Immature natural killer cell (primary cell): ENCODE measurements at regions not wholly inside any gene's neighbourhood (a gene's known extent, or its start where the extent isn't known, plus 50 kb on each side); places are given as distances from the start of the nearest gene placed in this dataset.

Experiments
- DNase-seq, 3 donors: peaks; one replicate each; pipeline ENCODE4 v3.0.0; 2022; ENCODE audit warnings: mixed read lengths in 1 of 3
- H3K27ac Mint-ChIP-seq, 6 donors: one replicate each; pipeline ENCODE4 v1.8.0; 2020; ENCODE audit warnings: mixed read lengths in 6 of 6, mild to moderate bottlenecking in 5 of 6, inconsistent platforms in 4 of 6, moderate library complexity in 3 of 6
- H3K27me3 Mint-ChIP-seq, 3 donors: one replicate each; pipeline ENCODE4 v1.8.0; 2020 to 2021; ENCODE audit warnings: low read depth in 3 of 3, mild to moderate bottlenecking in 3 of 3, mixed read lengths in 3 of 3, moderate library complexity in 3 of 3, inconsistent platforms in 1 of 3
- H3K36me3 Mint-ChIP-seq, 3 donors: one replicate each; pipeline ENCODE4 v1.8.0; 2020; ENCODE audit warnings: mixed read lengths in 3 of 3, inconsistent platforms in 2 of 3, mild to moderate bottlenecking in 2 of 3
- H3K4me1 Mint-ChIP-seq, 2 donors: one replicate each; pipeline ENCODE4 v1.8.0; 2020; ENCODE audit warnings: inconsistent platforms in 2 of 2, mild to moderate bottlenecking in 2 of 2, mixed read lengths in 2 of 2, moderate library complexity in 1 of 2
- H3K4me3 Mint-ChIP-seq, 5 donors: one replicate each; pipeline ENCODE4 v1.8.0; 2020; ENCODE audit warnings: mild to moderate bottlenecking in 5 of 5, mixed read lengths in 5 of 5, inconsistent platforms in 3 of 5, moderate library complexity in 3 of 5
- H3K9me3 Mint-ChIP-seq, 6 donors: one replicate each; pipeline ENCODE4 v1.8.0; 2020; ENCODE audit warnings: mild to moderate bottlenecking in 6 of 6, mixed read lengths in 6 of 6, inconsistent platforms in 4 of 6, moderate library complexity in 3 of 6

DNA sequence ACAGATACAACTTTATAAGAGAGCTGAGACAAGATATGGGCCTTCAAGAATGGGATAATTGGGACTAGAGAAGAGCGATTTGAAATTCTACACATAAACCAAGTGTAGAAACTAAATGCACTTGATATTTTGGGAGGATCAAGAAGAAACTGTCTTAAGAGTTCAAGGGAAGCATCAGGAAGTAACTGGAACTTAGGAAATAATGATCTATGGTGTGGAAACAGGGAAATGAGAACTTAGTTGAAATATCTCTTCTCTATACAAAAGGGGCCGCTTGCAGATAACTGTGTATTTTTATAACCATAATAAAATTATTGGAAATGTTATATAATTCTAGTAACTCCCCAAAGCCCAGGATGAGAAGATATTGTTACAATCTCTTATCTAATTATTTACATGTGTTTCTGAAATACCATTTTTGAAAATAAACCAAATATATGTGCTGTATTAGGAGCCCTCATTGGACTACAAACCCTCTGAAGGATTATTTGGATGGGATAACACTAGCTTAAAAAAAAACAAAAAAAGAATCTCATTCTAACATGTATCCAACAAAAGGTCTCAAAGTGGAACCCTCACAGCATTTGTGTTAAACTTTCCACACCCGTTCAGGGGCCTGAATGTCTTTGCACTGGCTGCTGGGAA lies 84.7 kb upstream of the FLRT2 start:
- Mint-ChIP-seq H3K36me3 (no peaks in the 10 kb centered on the region), H3K9me3 (peaks cover 0 to 3% (median 0%) of the 10 kb centered on the region in 6 donors), H3K4me3 (no peak overlapping the region), H3K4me1 (peaks cover 5 to 7% of the 10 kb centered on the region in 2 donors), H3K27me3 (peaks cover 0 to 6% (median 0%) of the 10 kb centered on the region in 3 donors), H3K27ac (no peak overlapping the region)
- no peak for DNase-seq

DNA sequence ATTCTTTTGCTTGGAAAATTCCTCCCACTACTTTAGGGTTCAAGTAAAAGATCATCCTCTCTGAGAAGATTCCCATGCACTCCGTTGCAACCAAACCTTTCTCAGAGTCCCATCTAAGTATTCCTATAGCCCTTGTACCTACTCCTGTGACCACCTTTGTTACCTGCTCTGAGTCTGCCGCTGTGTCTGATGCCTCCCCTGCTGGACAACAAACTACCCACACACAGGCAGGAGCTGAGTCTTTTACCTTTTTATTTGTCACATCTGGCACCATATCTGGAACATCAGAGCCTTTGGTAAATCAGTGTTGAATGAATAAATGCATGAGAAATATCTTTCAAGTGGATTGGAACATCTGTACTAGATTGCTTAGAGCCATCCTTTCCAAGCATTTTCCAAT lies 82.1 kb upstream of the FLRT2 start:
- Mint-ChIP-seq H3K36me3 (no peaks in the 10 kb centered on the region), H3K9me3 (peaks cover 0 to 2% (median 0%) of the 10 kb centered on the region in 6 donors), H3K4me3 (no peak overlapping the region), H3K4me1 (peaks cover 0 to 4% of the 10 kb centered on the region in 2 donors), H3K27ac (no peak overlapping the region), H3K27me3 (peaks cover 0 to 6% (median 1%) of the 10 kb centered on the region in 3 donors)
- DNase-seq: no peak

DNA sequence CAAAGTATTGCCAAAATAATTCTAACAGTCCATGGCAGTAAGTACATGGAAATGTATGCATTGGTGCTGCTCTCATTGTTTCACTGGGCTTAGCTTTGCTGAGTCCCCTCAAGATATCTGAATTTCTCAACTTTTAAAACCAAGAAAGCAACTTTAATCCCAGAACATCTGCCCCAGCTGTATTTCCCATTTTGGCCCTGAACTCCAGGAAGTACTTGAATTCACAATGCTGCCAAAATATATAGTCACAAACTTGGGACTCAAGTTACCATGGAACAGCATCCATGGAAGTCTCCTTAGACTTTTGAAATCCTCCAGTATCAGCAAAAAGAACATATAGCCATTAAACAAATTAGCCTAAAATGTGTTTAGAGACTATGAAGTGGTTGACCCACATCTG lies 78.5 kb upstream of the FLRT2 start:
- Mint-ChIP-seq H3K4me3 (no peak overlapping the region), H3K27me3 (peaks cover 0 to 6% (median 4%) of the 10 kb centered on the region in 3 donors), H3K9me3 (peaks cover 0 to 2% (median 0%) of the 10 kb centered on the region in 6 donors), H3K36me3 (no peaks in the 10 kb centered on the region), H3K27ac (no peak overlapping the region), H3K4me1 (no peaks in the 10 kb centered on the region)
- no peak for DNase-seq

DNA sequence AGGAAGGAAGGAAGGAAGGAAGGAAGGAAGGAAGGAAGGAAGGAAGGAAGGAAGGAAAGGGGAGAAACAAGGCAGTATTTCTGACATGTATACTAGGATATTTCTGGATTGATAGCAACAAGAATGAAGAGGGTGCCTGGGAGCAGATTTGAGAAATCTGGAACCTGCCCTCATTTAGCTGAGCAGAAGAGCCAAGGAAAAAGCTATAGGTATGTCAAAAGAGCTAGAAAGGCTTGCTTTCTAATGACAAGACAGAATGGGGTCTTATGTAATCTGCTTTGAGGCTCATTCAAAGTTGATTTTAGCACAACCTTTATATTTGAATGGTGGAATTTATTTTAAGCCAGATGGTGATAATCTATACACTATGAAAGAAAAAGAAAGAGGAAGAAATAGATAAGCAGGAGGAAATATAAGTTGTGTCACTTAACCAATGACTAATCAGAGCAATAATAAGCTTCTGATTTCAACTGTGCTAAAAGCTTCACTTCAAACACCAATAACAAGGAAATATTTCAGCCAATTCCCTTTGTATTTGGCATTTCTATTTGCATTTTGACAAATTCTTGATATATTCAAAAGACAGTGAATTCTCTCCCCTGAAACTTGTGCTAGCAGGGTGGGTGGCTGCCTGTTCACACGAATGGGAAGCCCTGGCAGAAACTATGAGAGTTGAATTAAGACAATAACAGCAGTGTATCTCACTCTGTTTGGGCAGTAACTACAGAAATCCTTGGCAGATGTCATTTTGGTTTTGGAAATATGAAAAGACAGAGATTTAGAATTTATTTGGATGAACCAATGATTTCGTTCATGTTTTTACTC lies 76.3 kb upstream of the FLRT2 start:
- H3K27ac Mint-ChIP-seq: no peak overlapping the region
- no peaks in the 10 kb centered on the region for H3K4me1 Mint-ChIP-seq
- no peaks in the 10 kb centered on the region for H3K36me3 Mint-ChIP-seq
- no peak for DNase-seq
- H3K27me3 Mint-ChIP-seq: peaks cover 0 to 4% (median 0%) of the 10 kb centered on the region in 3 donors
- H3K4me3 Mint-ChIP-seq: no peak overlapping the region
- H3K9me3 Mint-ChIP-seq: peaks cover 0 to 2% (median 0%) of the 10 kb centered on the region in 6 donors

DNA sequence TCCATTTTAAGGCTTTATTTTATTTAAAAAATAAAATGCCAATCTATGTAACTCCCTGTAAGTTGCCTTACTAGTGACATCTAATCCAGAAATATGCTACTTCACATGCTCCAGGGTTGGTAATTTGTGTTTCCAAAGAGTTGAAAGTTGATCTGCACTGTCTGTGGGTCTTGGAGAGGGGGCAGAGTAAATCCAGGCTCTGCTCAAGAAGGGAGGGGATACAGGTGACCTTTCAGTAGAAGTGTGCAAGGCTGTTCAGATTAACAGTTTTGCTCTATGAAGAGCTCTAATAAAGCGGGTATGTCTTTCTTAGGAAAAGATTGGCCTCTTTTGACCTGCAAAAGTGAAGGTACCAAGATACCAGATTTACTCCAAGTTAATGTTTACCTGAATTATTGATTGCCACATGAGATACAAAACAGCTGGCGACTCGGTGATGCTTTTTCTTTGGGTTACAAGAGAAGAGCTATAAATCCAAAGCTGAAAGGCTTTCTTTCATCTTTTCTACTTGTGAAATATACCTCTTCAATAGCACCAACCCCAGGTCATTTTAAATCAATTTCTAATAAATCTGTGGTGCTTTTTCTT lies 75.6 kb upstream of the FLRT2 start:
- Mint-ChIP-seq H3K4me1 (peaks cover 0 to 4% of the 10 kb centered on the region in 2 donors), H3K27ac (no peak overlapping the region), H3K4me3 (no peak overlapping the region), H3K9me3 (peaks cover 0 to 2% (median 0%) of the 10 kb centered on the region in 6 donors), H3K27me3 (peaks cover 0 to 4% (median 0%) of the 10 kb centered on the region in 3 donors), H3K36me3 (no peaks in the 10 kb centered on the region)
- DNase-seq: no peak

DNA sequence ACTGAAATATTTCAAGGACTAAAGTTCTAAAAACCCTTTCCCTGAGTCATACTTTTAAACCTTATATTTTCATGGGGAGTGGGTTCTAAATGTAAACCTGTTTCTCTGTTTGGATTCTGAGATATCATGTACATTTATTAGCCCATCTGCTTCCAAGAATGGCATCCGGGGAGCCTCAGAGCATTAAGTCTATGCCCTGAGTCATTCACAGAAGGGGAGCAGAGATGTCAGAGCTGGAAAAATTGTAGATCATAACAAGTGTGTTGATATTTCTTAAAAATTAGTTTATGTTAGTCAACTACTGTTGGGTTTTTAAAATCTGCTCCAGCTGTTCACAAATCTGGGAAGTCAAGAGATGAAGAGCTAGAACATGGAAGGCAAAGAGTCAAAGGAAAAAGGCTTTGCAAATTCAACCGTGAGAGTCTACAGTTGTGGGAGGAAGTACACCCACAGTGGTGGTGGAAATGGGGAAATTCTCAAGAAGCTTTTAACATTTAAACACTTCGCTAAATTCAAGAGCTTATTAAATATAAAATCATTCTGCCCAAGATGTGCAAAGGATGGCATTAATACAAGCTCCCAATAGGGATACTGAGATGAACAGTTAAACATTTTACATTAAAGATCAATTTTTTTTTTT lies 70.5 kb upstream of the FLRT2 start:
- H3K4me1 Mint-ChIP-seq: peaks cover 6 to 16% of the 10 kb centered on the region in 2 donors
- H3K4me3 Mint-ChIP-seq: peak overlapping the region in 2 of 5 donors; percentile 1 to 18
- no peaks in the 10 kb centered on the region for H3K36me3 Mint-ChIP-seq
- DNase-seq: no peak
- no peak overlapping the region for H3K27ac Mint-ChIP-seq
- peaks cover 0 to 2% (median 0%) of the 10 kb centered on the region in 6 donors for H3K9me3 Mint-ChIP-seq
- peaks cover 0 to 5% (median 2%) of the 10 kb centered on the region in 3 donors for H3K27me3 Mint-ChIP-seq

DNA sequence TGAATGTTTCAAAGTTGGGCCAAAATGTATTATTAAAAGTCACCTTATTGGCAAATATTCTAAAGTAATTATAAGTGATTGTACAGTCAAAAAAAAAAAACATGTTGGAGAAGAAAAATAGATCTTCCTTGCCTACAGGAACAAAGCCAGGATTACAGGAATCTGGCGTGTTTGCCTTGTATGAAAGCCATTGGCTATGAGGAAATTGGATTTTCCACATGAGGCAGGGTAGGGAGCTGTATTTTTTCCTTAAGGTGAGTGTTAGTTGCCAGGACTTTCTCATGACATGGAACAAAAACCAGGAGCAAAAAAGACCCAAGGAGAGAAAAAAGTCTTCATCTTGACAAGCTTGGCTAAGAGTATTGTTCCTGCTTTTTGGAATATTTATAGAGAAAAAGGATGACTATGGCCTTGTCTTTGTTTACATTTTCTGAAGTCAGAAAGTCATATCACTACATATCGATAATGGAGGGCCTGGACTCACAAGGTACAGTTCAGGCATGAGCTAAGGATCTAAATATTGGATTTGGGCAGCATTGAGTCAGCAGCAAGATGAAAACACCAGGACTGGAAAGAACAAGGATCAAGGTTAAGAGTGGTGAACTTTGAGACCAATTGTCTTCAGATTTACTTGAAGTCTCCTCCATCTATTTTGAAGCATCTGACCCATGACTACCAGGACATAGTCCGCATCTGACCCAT lies 68.4 kb upstream of the FLRT2 start:
- peaks cover 0 to 5% (median 0%) of the 10 kb centered on the region in 6 donors for H3K9me3 Mint-ChIP-seq
- H3K27me3 Mint-ChIP-seq: peaks cover 2 to 5% (median 5%) of the 10 kb centered on the region in 3 donors
- H3K36me3 Mint-ChIP-seq: no peaks in the 10 kb centered on the region
- peaks cover 6 to 16% of the 10 kb centered on the region in 2 donors for H3K4me1 Mint-ChIP-seq
- DNase-seq: no peak
- no peak overlapping the region for H3K27ac Mint-ChIP-seq
- no peak overlapping the region for H3K4me3 Mint-ChIP-seq

DNA sequence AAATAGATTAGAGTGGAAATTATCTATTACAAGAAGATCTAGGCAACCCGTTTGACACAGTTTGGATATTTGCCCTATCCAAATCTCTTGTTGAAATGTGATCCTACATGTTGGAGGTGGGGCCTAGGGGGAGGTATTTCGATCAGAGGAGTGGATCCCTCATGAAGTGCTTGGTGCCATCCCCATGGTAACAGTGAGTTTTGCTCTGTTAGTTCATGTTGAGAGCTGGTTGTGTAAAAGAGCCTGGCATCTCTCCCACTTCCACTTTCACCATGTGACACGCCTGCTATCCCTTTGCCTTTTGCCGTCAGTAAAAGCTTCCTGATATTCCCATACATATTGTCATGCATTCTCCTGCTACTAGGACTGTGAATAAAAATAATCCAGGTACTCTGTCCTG lies 66.4 kb upstream of the FLRT2 start:
- Mint-ChIP-seq H3K36me3 (no peaks in the 10 kb centered on the region), H3K4me3 (no peak overlapping the region), H3K4me1 (peaks cover 6 to 16% of the 10 kb centered on the region in 2 donors), H3K9me3 (peaks cover 0 to 5% (median 0%) of the 10 kb centered on the region in 6 donors), H3K27me3 (peaks cover 2 to 7% (median 5%) of the 10 kb centered on the region in 3 donors), H3K27ac (no peak overlapping the region)
- DNase-seq: no peak

DNA sequence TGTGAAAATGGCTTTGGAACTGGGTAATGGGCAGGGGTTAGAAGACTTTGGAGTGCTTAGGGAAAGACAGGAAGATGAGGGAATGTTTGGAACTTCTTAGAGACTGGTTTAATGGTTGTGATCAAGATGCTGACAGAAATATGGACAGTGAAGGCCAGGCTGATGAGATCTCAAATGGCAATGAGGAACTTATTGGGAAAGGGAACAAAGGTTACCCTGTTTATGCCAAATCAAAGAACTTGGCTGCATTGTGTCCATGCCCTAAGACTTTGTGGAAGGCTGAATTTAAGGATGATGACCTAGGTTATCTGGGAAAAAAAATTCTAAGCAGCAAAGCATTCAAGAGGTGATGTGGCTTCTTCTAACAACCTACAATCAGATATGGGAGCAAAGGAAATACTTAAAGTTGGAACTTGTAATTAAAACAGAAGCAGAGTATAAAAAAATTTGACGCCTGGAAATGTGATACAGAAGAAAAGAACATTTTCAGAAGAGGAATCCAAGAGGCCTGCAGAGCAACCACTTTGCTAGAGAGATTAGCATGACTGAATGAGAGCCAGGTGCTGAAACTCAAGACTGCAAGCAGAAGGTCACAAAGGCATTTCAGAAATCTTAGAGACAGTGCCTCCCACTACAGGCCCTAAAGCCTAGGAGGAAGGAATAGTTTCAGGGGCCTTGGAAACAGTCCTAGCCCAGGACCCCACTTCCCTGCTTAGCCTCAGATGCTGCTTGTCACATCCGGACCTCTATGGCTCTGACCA lies 65.6 kb upstream of the FLRT2 start:
- H3K9me3 Mint-ChIP-seq: peaks cover 0 to 5% (median 0%) of the 10 kb centered on the region in 6 donors
- peaks cover 6 to 11% of the 10 kb centered on the region in 2 donors for H3K4me1 Mint-ChIP-seq
- H3K27ac Mint-ChIP-seq: no peak overlapping the region
- peaks cover 2 to 7% (median 5%) of the 10 kb centered on the region in 3 donors for H3K27me3 Mint-ChIP-seq
- no peaks in the 10 kb centered on the region for H3K36me3 Mint-ChIP-seq
- no peak for DNase-seq
- no peak overlapping the region for H3K4me3 Mint-ChIP-seq

DNA sequence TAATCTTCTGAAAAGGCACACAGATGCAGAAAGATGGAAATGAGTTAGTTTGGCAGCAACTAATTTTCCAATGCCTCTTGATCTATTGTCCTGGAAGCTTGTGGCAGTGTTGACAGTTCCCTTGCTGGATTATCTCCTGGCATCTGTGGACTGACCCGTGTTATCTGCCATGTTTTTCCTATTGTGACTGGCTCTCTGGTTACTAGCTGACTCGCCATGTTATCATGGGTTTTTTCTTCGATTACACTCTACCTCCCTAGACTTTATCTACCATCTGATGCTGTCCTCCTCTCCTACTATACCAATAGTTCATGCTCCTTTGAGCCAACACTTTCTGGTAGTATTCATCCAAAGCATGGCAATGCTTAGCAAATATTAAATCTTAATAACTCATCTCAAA lies 63.3 kb upstream of the FLRT2 start:
- no peak overlapping the region for H3K27ac Mint-ChIP-seq
- no peaks in the 10 kb centered on the region for H3K4me1 Mint-ChIP-seq
- no peak overlapping the region for H3K4me3 Mint-ChIP-seq
- peaks cover 0 to 5% (median 0%) of the 10 kb centered on the region in 6 donors for H3K9me3 Mint-ChIP-seq
- H3K27me3 Mint-ChIP-seq: peaks cover under 1 to 7% (median 5%) of the 10 kb centered on the region in 3 donors
- DNase-seq: no peak
- no peaks in the 10 kb centered on the region for H3K36me3 Mint-ChIP-seq

DNA sequence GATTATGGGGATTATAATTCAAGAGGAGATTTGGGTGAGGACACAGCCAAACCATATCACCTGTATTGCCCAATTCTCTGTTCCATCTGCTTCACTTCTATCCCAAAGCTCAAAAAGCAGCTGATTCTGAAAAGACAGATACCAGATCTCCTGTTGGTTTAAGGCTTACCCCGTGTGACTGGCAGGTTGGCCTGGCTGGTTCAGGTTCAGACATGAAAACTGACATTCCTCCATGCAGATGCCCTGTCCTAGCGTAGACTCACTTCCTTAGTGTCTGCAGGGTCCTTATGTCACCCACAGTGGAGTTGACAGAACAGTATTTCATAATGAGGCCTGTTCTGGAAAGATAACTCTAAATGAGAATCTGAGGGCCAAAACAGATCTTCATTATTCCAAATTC lies 61.1 kb upstream of the FLRT2 start:
- Mint-ChIP-seq H3K36me3 (no peaks in the 10 kb centered on the region), H3K27me3 (peaks cover 0 to 7% (median 4%) of the 10 kb centered on the region in 3 donors), H3K27ac (no peak overlapping the region), H3K4me1 (no peaks in the 10 kb centered on the region), H3K9me3 (peaks cover 0 to 5% (median 0%) of the 10 kb centered on the region in 6 donors), H3K4me3 (no peak overlapping the region)
- DNase-seq: no peak

DNA sequence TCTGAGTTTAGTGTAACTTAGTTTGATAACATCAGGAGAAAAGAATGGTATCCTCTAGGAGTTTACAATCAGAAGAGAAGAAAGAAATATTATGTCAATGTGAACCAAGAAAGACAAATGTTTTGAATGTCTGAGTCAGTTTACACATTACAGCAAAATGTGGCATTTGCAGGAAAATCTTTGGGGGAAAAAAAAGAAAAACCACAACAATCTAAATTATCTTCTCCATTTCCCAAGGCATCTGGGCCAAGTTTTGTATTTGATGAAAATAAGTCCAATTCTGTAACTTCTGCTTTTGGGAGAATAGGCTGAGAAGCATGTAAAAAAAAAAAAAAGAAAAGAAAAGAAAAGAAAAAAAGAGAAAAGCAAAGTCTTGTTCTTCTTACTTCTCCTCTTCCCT lies 58.8 kb upstream of the FLRT2 start:
- Mint-ChIP-seq H3K36me3 (no peaks in the 10 kb centered on the region), H3K4me3 (no peak overlapping the region), H3K27me3 (peaks cover 2 to 4% (median 2%) of the 10 kb centered on the region in 3 donors), H3K4me1 (no peaks in the 10 kb centered on the region), H3K9me3 (no peaks in the 10 kb centered on the region), H3K27ac (no peak overlapping the region)
- DNase-seq: no peak

DNA sequence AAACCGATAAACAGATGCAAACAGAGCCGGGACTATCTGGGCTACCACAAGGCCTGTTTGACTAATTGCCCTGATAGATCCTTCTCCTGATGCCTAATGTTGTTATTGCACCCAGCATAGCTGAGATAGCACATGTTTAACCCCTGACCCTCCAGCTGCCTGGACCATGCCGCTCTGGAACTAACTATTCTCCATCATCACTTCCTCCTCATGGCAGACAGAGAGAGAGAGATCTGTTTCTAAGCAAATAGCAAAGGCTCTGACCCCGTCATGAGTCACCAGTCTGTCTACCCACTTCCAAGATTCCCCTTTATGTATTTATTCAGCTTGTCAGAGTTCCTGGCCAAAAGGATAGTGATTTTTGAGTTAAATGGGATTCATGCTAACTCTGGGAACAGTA lies 58.2 kb upstream of the FLRT2 start:
- Mint-ChIP-seq H3K27me3 (peaks cover 2 to 4% (median 4%) of the 10 kb centered on the region in 3 donors), H3K4me1 (no peaks in the 10 kb centered on the region), H3K4me3 (no peak overlapping the region), H3K36me3 (no peaks in the 10 kb centered on the region), H3K27ac (no peak overlapping the region), H3K9me3 (no peaks in the 10 kb centered on the region)
- DNase-seq: no peak
